GM12874 (cell line): ENCODE measurements at regions not wholly inside any gene's neighbourhood (a gene's known extent, or its start where the extent isn't known, plus 50 kb on each side); places are given as distances from the start of the nearest gene placed in this dataset.

ENCODE experiments used
- CTCF ChIP-seq: IDR thresholded peaks from 2 replicates; pipeline ENCODE4 v1.5.1; 2011; ENCODE audit warnings: low read depth, mild to moderate bottlenecking, control low read depth, low read length, moderate library complexity; ENCODE audit not compliant: insufficient read depth

GRCh38 chr17:79536212-79536840 lies 74.5 kb downstream of the RBFOX3 start:
- no peak for TF ChIP-seq CTCF

- TF ChIP-seq CTCF, result no peak
Measured at GRCh38 chr17:79535728-79536025, 75.2 kb downstream of the RBFOX3 start.

- no peak for TF ChIP-seq CTCF
Measured at GRCh38 chr17:79534851-79535727, 75.8 kb downstream of the RBFOX3 start.

GRCh38 chr17:79534111-79534510 lies 76.7 kb downstream of the RBFOX3 start:
- no peak for TF ChIP-seq CTCF

- no peak for TF ChIP-seq CTCF
Measured at GRCh38 chr17:79533116-79533515, 77.7 kb downstream of the RBFOX3 start.

- no peak for TF ChIP-seq CTCF
Measured at GRCh38 chr17:79532107-79532790, 78.6 kb downstream of the RBFOX3 start.
